ENCODE measurements at regions not wholly inside any gene's neighbourhood (a gene's known extent, or its start where the extent isn't known, plus 50 kb on each side); places are given as distances from the start of the nearest gene placed in this dataset.

- Histone ChIP-seq H3K4me1 (ENCODE audit: control insufficient read depth, insufficient read depth, low read length) (no peaks in the 10 kb centered on the region), H3K36me3 (ENCODE audit: control insufficient read depth, insufficient read depth, low read length) (no peaks in the 10 kb centered on the region), H3K27ac (ENCODE audit: low read length) (no peak overlapping the region), H3K9me3 (ENCODE audit: control insufficient read depth, insufficient read depth, low read depth, low read length) (no peaks in the 10 kb centered on the region), H3K4me3 (ENCODE audit: low read depth in 2 of 2, low read length in 2 of 2) (no peak overlapping the region), H3K27me3 (ENCODE audit: control insufficient read depth, insufficient read depth, low read length) (no peaks in the 10 kb centered on the region)
- intact Hi-C loops (cut with micrococcal nuclease; ENCODE audit: unreplicated experiment): no loop called here
- DNase-seq (ENCODE audit: low read depth, low spot score): no peak
- POLR2A ChIA-PET: no interaction called here
- BruUV-seq (replicated peaks): no TSS peak
- in situ Hi-C loops (cut with HindIII; ENCODE audit: low pct_unique_long_range_greater_than_20kb, low sequenced_read_pairs): no loop called here
- TF ChIP-seq POLR2AphosphoS5 (IDR thresholded peaks at IDR 0.05; ENCODE audit: low read depth, low read length) (no peak), TCF7L2 (IDR thresholded peaks at IDR 0.05; ENCODE audit: low read depth, low read length) (no peak), CTCF (IDR thresholded peaks at IDR 0.05) (no peak), SIN3A (IDR thresholded peaks at IDR 0.05; ENCODE audit: borderline replicate concordance, insufficient read depth, low read depth, low read length) (no peak)
- TF ChIP-seq, protein P1, sequence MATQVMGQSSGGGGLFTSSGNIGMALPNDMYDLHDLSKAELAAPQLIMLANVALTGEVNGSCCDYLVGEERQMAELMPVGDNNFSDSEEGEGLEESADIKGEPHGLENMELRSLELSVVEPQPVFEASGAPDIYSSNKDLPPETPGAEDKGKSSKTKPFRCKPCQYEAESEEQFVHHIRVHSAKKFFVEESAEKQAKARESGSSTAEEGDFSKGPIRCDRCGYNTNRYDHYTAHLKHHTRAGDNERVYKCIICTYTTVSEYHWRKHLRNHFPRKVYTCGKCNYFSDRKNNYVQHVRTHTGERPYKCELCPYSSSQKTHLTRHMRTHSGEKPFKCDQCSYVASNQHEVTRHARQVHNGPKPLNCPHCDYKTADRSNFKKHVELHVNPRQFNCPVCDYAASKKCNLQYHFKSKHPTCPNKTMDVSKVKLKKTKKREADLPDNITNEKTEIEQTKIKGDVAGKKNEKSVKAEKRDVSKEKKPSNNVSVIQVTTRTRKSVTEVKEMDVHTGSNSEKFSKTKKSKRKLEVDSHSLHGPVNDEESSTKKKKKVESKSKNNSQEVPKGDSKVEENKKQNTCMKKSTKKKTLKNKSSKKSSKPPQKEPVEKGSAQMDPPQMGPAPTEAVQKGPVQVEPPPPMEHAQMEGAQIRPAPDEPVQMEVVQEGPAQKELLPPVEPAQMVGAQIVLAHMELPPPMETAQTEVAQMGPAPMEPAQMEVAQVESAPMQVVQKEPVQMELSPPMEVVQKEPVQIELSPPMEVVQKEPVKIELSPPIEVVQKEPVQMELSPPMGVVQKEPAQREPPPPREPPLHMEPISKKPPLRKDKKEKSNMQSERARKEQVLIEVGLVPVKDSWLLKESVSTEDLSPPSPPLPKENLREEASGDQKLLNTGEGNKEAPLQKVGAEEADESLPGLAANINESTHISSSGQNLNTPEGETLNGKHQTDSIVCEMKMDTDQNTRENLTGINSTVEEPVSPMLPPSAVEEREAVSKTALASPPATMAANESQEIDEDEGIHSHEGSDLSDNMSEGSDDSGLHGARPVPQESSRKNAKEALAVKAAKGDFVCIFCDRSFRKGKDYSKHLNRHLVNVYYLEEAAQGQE (IDR thresholded peaks at IDR 0.05; ENCODE audit: insufficient read depth in 1 of 2, low read depth in 2 of 2, low read length in 1 of 2): no peak
- ATAC-seq: no peak
- CTCF ChIA-PET: no interaction called here
Measured at GRCh38 chr3:21120826-21121225, 630.2 kb downstream of the ZNF385D start.

- Histone ChIP-seq H3K4me3 (ENCODE audit: low read depth in 2 of 2, low read length in 2 of 2) (no peak overlapping the region), H3K4me1 (ENCODE audit: control insufficient read depth, insufficient read depth, low read length) (no peaks in the 10 kb centered on the region)
- no TSS peak for BruUV-seq (replicated peaks)
Measured at GRCh38 chr3:21117370-21117769, 633.6 kb downstream of the ZNF385D start.

More at GRCh38 chr3:21117370-21117769, 633.6 kb downstream of the ZNF385D start:
- intact Hi-C loops (cut with micrococcal nuclease; ENCODE audit: unreplicated experiment): no loop called here
- TF ChIP-seq TCF7L2 (IDR thresholded peaks at IDR 0.05; ENCODE audit: low read depth, low read length) (no peak), CTCF (IDR thresholded peaks at IDR 0.05) (no peak), POLR2AphosphoS5 (IDR thresholded peaks at IDR 0.05; ENCODE audit: low read depth, low read length) (no peak), SIN3A (IDR thresholded peaks at IDR 0.05; ENCODE audit: borderline replicate concordance, insufficient read depth, low read depth, low read length) (no peak)
- TF ChIP-seq, protein P1 (IDR thresholded peaks at IDR 0.05; ENCODE audit: insufficient read depth in 1 of 2, low read depth in 2 of 2, low read length in 1 of 2): no peak
- POLR2A ChIA-PET: no interaction called here
- in situ Hi-C loops (cut with HindIII; ENCODE audit: low pct_unique_long_range_greater_than_20kb, low sequenced_read_pairs): no loop called here
- no peak for DNase-seq (ENCODE audit: low read depth, low spot score)
- Histone ChIP-seq H3K9me3 (ENCODE audit: control insufficient read depth, insufficient read depth, low read depth, low read length) (no peaks in the 10 kb centered on the region), H3K27ac (ENCODE audit: low read length) (no peak overlapping the region), H3K36me3 (ENCODE audit: control insufficient read depth, insufficient read depth, low read length) (no peaks in the 10 kb centered on the region), H3K27me3 (ENCODE audit: control insufficient read depth, insufficient read depth, low read length) (no peaks in the 10 kb centered on the region)
- ATAC-seq: no peak
- CTCF ChIA-PET: no interaction called here

Data from Panc1 (cell line).